GM21526 (cell line): ENCODE measurements at regions not wholly inside any gene's neighbourhood (a gene's known extent, or its start where the extent isn't known, plus 50 kb on each side); places are given as distances from the start of the nearest gene placed in this dataset.

Source experiments
- ATAC-seq: cut with Tn5 transposase; IDR thresholded peaks from one replicate; pipeline ENCODE4 v1.9.1; 2021; ENCODE audit warnings: moderate library complexity; ENCODE audit not compliant: unreplicated experiment, low FRiP score

- ATAC-seq = no peak
Measured at GRCh38 chr2:12928197-12928774, 211.6 kb downstream of the TRIB2 start.

- no peak for ATAC-seq
Measured at GRCh38 chr2:12928775-12929401, 212.2 kb downstream of the TRIB2 start.

- ATAC-seq = no peak
Measured at GRCh38 chr2:12929758-12930157, 213.0 kb downstream of the TRIB2 start.

- no peak for ATAC-seq
Measured at GRCh38 chr2:12930391-12930790, 213.7 kb downstream of the TRIB2 start.

GRCh38 chr2:12931186-12931844 is 214.6 kb downstream of the TRIB2 start:
- peak; percentile 56 for ATAC-seq

GRCh38 chr2:12932192-12932591 is 215.5 kb downstream of the TRIB2 start:
- ATAC-seq = no peak

- no peak for ATAC-seq
Measured at GRCh38 chr2:12934146-12934756, 217.5 kb downstream of the TRIB2 start.

- no peak for ATAC-seq
Measured at GRCh38 chr2:12935222-12935621, 218.5 kb downstream of the TRIB2 start.

GRCh38 chr2:12935796-12936195 is 219.1 kb downstream of the TRIB2 start:
- ATAC-seq = no peak

- ATAC-seq = no peak
Measured at GRCh38 chr2:12941203-12941602, 224.5 kb downstream of the TRIB2 start.

- ATAC-seq = peak; percentile 23
Measured at GRCh38 chr2:12948231-12948960, 231.7 kb downstream of the TRIB2 start.

GRCh38 chr2:12948961-12949353 is 232.2 kb downstream of the TRIB2 start:
- peak; percentile 81 for ATAC-seq

GRCh38 chr2:12949406-12949805 is 232.7 kb downstream of the TRIB2 start:
- no peak for ATAC-seq

GRCh38 chr2:12950174-12950573 is 233.4 kb downstream of the TRIB2 start:
- no peak for ATAC-seq

GRCh38 chr2:12950957-12951656 is 234.4 kb downstream of the TRIB2 start:
- ATAC-seq = no peak

- no peak for ATAC-seq
Measured at GRCh38 chr2:12951657-12951973, 234.9 kb downstream of the TRIB2 start.

- ATAC-seq = no peak
Measured at GRCh38 chr2:12953596-12953995, 236.9 kb downstream of the TRIB2 start.

- ATAC-seq = no peak
Measured at GRCh38 chr2:12955864-12956263, 239.1 kb downstream of the TRIB2 start.

GRCh38 chr2:12957251-12957650 is 240.5 kb downstream of the TRIB2 start:
- no peak for ATAC-seq

GRCh38 chr2:12959935-12960334 is 243.2 kb downstream of the TRIB2 start:
- ATAC-seq = no peak

- ATAC-seq = no peak
Measured at GRCh38 chr2:12960671-12961070, 243.9 kb downstream of the TRIB2 start.
